H1 (cell line): ENCODE measurements at regions not wholly inside any gene's neighbourhood (a gene's known extent, or its start where the extent isn't known, plus 50 kb on each side); places are given as distances from the start of the nearest gene placed in this dataset.

Source experiments
- CTCF ChIA-PET: fragments of 300-600 bp; sonication (Branson Sonifier 250); formaldehyde crosslinking; loops from one replicate; lab custom pipeline; 2021; ENCODE audit not compliant: partially characterized antibody; lab: Charles Lee
- POLR2A ChIA-PET: fragments of 300-600 bp; sonication (Branson Sonifier 250); formaldehyde crosslinking; loops from one replicate; lab custom pipeline; 2021; ENCODE audit warnings: inconsistent platforms; ENCODE audit not compliant: partially characterized antibody; lab: Charles Lee
- DNase-seq, 2 experiments: peaks; one replicate each; pipeline versions ENCODE4 v3.0.0 to v3.0.0-alpha.2; 2010 to 2022; ENCODE audit warnings: low spot score in 2 of 2, low read depth in 1 of 2, mixed read lengths in 1 of 2
- FAIRE-seq: peaks from 2 replicates; lab custom pipeline; 2011; peaks lifted over from hg19 to GRCh38; lab: Jason Lieb, UNC
- H2AFZ ChIP-seq: 2 replicates; pipeline ENCODE4 v1.8.1; 2012; ENCODE audit warnings: low read length, inconsistent platforms
- H2AK5ac ChIP-seq: 2 replicates; pipeline ENCODE4 v1.6.1; 2013; ENCODE audit warnings: low read depth, low read length
- H2BK120ac ChIP-seq: replicated peaks from 2 replicates; pipeline ENCODE3; 2013; ENCODE audit warnings: low read depth, low read length, inconsistent platforms
- H2BK12ac ChIP-seq: 2 replicates; pipeline ENCODE4 v1.6.1; 2013; ENCODE audit warnings: low read depth, low read length
- H2BK15ac ChIP-seq: 2 replicates; pipeline ENCODE4 v1.6.1; 2013; ENCODE audit warnings: low read length
- H2BK20ac ChIP-seq: 2 replicates; pipeline ENCODE4 v1.6.1; 2013; ENCODE audit warnings: low read length
- H2BK5ac ChIP-seq: 2 replicates; pipeline ENCODE4 v1.6.1; 2013; ENCODE audit warnings: low read depth, low read length
- H3K14ac ChIP-seq: 2 replicates; pipeline ENCODE4 v1.6.1; 2013; ENCODE audit warnings: inconsistent platforms; ENCODE audit not compliant: insufficient read length
- H3K18ac ChIP-seq: 2 replicates; pipeline ENCODE4 v1.6.1; 2013; ENCODE audit warnings: low read length; ENCODE audit errors: extremely low read depth
- H3K23ac ChIP-seq: 2 replicates; pipeline ENCODE4 v1.6.1; 2013; ENCODE audit warnings: inconsistent platforms; ENCODE audit not compliant: insufficient read length
- H3K23me2 ChIP-seq: 2 replicates; pipeline ENCODE4 v1.6.1; 2013; ENCODE audit warnings: low read depth, low read length
- H3K27ac ChIP-seq: 2 replicates; pipeline ENCODE4 v1.6.1; 2011; ENCODE audit warnings: low read depth, low read length, inconsistent platforms
- H3K27me3 ChIP-seq, 4 experiments: replicated peaks in 1 of 4; 1 replicate in 1 of 4; 2 replicates in 3 of 4; pipeline versions ENCODE4 v1.6.1 to v1.8.1; 2011 to 2013; ENCODE audit warnings: low read length in 3 of 4, mild to moderate bottlenecking in 3 of 4, inconsistent platforms in 2 of 4, mixed read lengths in 2 of 4, moderate library complexity in 1 of 4; ENCODE audit not compliant: control insufficient read depth in 3 of 4, insufficient read depth in 3 of 4; ENCODE audit errors: extremely low read depth in 1 of 4
- H3K36me3 ChIP-seq, 4 experiments: 2 replicates each; pipeline versions ENCODE4 v1.6.1 to v1.8.1; 2011 to 2013; ENCODE audit warnings: mild to moderate bottlenecking in 4 of 4, low read length in 3 of 4, moderate library complexity in 2 of 4, control low read depth in 1 of 4, inconsistent platforms in 1 of 4; ENCODE audit not compliant: insufficient read depth in 4 of 4, control insufficient read depth in 2 of 4
- H3K4ac ChIP-seq: replicated peaks from 2 replicates; pipeline ENCODE3; 2013; ENCODE audit warnings: low read length, low read depth, mixed read lengths, inconsistent platforms; ENCODE audit not compliant: insufficient read length
- H3K4me1 ChIP-seq, 4 experiments: replicated peaks in 1 of 4; 1 replicate in 1 of 4; 2 replicates in 3 of 4; pipeline versions ENCODE4 v1.6.1 to v1.8.1; 2011 to 2013; ENCODE audit warnings: low read length in 3 of 4, inconsistent platforms in 2 of 4, mixed read lengths in 1 of 4; ENCODE audit not compliant: insufficient read depth in 4 of 4, control insufficient read depth in 3 of 4
- H3K4me2 ChIP-seq, 2 experiments: 2 replicates each; pipeline versions ENCODE4 v1.6.1 to v1.8.1; 2011 to 2013; ENCODE audit warnings: low read depth in 2 of 2, low read length in 2 of 2, control low read depth in 1 of 2, inconsistent platforms in 1 of 2, mild to moderate bottlenecking in 1 of 2; ENCODE audit not compliant: insufficient read depth in 1 of 2
- H3K4me3 ChIP-seq, 4 experiments: fragments of 200-600, 300-600 bp in 1 of 4; sonication (generic), shearing (Covaris generic), sonication (Bioruptor Twin) in 1 of 4; 2 replicates each; pipeline versions ENCODE4 v1.5.1 to v1.8.1; 2011 to 2016; ENCODE audit warnings: low read length in 4 of 4, low read depth in 3 of 4, control low read depth in 2 of 4, inconsistent platforms in 2 of 4, mild to moderate bottlenecking in 2 of 4, mixed read lengths in 1 of 4, moderate library complexity in 1 of 4; ENCODE audit not compliant: insufficient read depth in 2 of 4; ENCODE audit errors: extremely low read depth in 1 of 4
- H3K56ac ChIP-seq: replicated peaks from 2 replicates; pipeline ENCODE3; 2013; ENCODE audit warnings: low read depth, mild to moderate bottlenecking, mixed read lengths, low read length, inconsistent platforms; ENCODE audit not compliant: insufficient read length
- H3K79me1 ChIP-seq: 2 replicates; pipeline ENCODE4 v1.6.1; 2013; ENCODE audit warnings: low read depth, low read length, control low read depth
- H3K79me2 ChIP-seq, 2 experiments: 2 replicates each; pipeline versions ENCODE4 v1.6.1 to v1.8.1; 2012 to 2013; ENCODE audit warnings: low read length in 2 of 2, mild to moderate bottlenecking in 2 of 2, inconsistent platforms in 1 of 2; ENCODE audit not compliant: insufficient read depth in 2 of 2, control insufficient read depth in 1 of 2
- H3K9ac ChIP-seq, 4 experiments: replicated peaks in 1 of 4; 1 replicate in 1 of 4; 2 replicates in 3 of 4; pipeline versions ENCODE4 v1.6.1 to v1.8.1; 2011 to 2013; ENCODE audit warnings: low read depth in 3 of 4, low read length in 3 of 4, control low read depth in 2 of 4, mild to moderate bottlenecking in 2 of 4, moderate library complexity in 2 of 4, inconsistent platforms in 1 of 4; ENCODE audit errors: extremely low read depth in 1 of 4
- H3K9me3 ChIP-seq, 2 experiments: 2 replicates each; pipeline versions ENCODE4 v1.6.1 to v1.8.1; 2012 to 2013; ENCODE audit warnings: mild to moderate bottlenecking in 2 of 2, moderate library complexity in 2 of 2, control low read depth in 1 of 2, inconsistent platforms in 1 of 2, low read depth in 1 of 2, low read length in 1 of 2, mixed read lengths in 1 of 2; ENCODE audit not compliant: insufficient read depth in 2 of 2
- H4K20me1 ChIP-seq, 2 experiments: replicated peaks in 1 of 2; 2 replicates each; pipeline versions ENCODE3 to v1.8.1; 2011 to 2013; ENCODE audit warnings: inconsistent platforms in 2 of 2, low read length in 2 of 2, mild to moderate bottlenecking in 1 of 2; ENCODE audit not compliant: insufficient read depth in 2 of 2, control insufficient read depth in 1 of 2
- H4K5ac ChIP-seq: 2 replicates; pipeline ENCODE4 v1.6.1; 2013; ENCODE audit warnings: low read length, low read depth, mixed read lengths, inconsistent platforms; ENCODE audit not compliant: insufficient read length
- H4K8ac ChIP-seq: 2 replicates; pipeline ENCODE4 v1.8.0; 2013; ENCODE audit warnings: mild to moderate bottlenecking, moderate library complexity, low read length, inconsistent platforms; ENCODE audit not compliant: insufficient read depth; ENCODE audit errors: extremely low read depth
- H4K91ac ChIP-seq: replicated peaks from 2 replicates; pipeline ENCODE3; 2013; ENCODE audit warnings: low read length, mixed read lengths, inconsistent platforms; ENCODE audit not compliant: insufficient read length
- FOSL1 ChIP-seq: IDR thresholded peaks from 2 replicates; pipeline ENCODE4 v1.6.1; 2011; ENCODE audit warnings: mild to moderate bottlenecking, low read depth, low read length, moderate library complexity; ENCODE audit not compliant: insufficient read depth
- TF ChIP-seq, protein P1 (sequence below): IDR thresholded peaks from 2 replicates; pipeline ENCODE4 v1.6.1; 2011; ENCODE audit warnings: low read length, improper control_type of control experiment

GRCh38 chr14:85451421-85451820, 78.5 kb upstream of the FLRT2 start:
- H3K23me2 ChIP-seq, result no peaks in the 10 kb centered on the region; the same call in 1 of the 2 replicates
- no peak for FAIRE-seq
- no peak overlapping the region for H3K14ac ChIP-seq
- no peak overlapping the region for H3K56ac ChIP-seq
- H3K27ac ChIP-seq, result no peak overlapping the region
- no peak overlapping the region for H3K4me3 ChIP-seq
- H2BK5ac ChIP-seq, result no peak overlapping the region
- H2AK5ac ChIP-seq, result no peak overlapping the region
- no peaks in the 10 kb centered on the region for H3K79me2 ChIP-seq
- no peak overlapping the region for H3K9ac ChIP-seq
- no peak overlapping the region for H4K91ac ChIP-seq
- no peak overlapping the region for H3K4me2 ChIP-seq
- DNase-seq, result no peak
- no peaks in the 10 kb centered on the region for H3K4me1 ChIP-seq
- no peaks in the 10 kb centered on the region for H4K20me1 ChIP-seq
- H4K5ac ChIP-seq, result no peak overlapping the region
- no peak overlapping the region for H4K8ac ChIP-seq
- no peak overlapping the region for H2BK120ac ChIP-seq
- no peak overlapping the region for H3K4ac ChIP-seq
- no peaks in the 10 kb centered on the region for H3K36me3 ChIP-seq
- H3K23ac ChIP-seq, result no peak overlapping the region
- H2AFZ ChIP-seq, result no peak overlapping the region
- H2BK12ac ChIP-seq, result no peak overlapping the region
- H3K79me1 ChIP-seq, result no peaks in the 10 kb centered on the region
- H3K27me3 ChIP-seq, result no peaks in the 10 kb centered on the region
- CTCF ChIA-PET, result no interaction called here
- POLR2A ChIA-PET, result no interaction called here
- H2BK15ac ChIP-seq, result no peak overlapping the region
- H3K9me3 ChIP-seq, result no peaks in the 10 kb centered on the region
- no peak overlapping the region for H3K18ac ChIP-seq
- H2BK20ac ChIP-seq, result no peak overlapping the region
- TF ChIP-seq, protein P1, sequence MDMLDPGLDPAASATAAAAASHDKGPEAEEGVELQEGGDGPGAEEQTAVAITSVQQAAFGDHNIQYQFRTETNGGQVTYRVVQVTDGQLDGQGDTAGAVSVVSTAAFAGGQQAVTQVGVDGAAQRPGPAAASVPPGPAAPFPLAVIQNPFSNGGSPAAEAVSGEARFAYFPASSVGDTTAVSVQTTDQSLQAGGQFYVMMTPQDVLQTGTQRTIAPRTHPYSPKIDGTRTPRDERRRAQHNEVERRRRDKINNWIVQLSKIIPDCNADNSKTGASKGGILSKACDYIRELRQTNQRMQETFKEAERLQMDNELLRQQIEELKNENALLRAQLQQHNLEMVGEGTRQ, result no peak
- TF ChIP-seq FOSL1, result no peak
